ENCODE measurements at regions not wholly inside any gene's neighbourhood (a gene's known extent, or its start where the extent isn't known, plus 50 kb on each side); places are given as distances from the start of the nearest gene placed in this dataset.

DNA sequence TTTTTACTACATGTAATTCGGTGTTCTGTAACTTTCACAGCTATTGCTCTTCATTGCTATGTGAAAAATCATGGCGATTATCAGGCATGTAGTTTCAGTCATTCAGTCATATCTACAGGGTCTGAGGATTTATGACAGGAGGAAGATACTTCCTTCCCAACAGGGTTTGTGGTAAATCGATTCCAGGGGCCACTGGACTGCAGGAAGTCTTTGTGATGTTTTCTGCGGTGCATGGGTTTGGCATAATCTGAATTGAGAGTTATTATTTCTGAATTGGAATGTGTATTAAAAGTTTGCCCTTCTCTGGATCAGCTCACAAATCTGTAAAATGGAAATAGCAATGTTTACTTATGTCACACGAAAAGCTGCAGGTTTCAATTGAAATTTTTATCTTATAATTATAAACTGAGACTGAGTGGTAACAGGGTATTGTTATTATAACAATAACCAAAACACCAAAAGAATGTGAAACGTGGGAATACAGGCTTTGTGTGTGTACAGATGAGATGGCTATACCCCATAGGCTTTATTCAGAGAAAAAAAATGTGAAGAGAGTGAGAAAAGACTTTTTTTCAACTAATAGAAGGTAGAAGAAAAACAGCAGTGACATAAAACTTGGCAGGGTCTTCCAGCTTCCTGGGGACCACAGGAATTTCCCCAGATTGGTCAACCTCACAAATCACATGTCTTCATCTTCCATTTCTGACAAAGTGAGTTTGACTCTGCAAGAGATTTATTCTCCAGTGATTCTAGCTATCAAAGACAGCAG is 307.7 kb upstream of the NFE2L3 start:
- DNase-seq (ENCODE audit: low spot score) = no peak

DNA sequence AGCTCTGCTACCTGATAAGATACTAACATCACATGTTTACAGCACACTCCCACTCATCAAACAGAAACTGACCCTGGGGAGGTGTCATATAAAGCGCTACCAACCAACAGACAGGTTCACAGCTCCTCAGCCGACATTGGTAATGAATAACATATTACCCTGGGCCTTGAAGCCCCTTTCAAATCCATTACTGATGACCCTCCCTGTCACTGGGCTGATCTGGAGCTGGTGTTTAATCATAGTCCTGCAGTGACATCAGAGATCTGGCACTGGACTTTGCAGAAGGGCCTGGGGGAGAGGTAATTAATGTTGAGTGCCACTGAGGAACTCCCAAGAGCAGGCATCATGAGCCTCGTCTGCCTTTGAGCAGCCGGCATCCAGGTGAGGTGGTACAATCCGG is 306.5 kb upstream of the NFE2L3 start:
- no peak for DNase-seq (ENCODE audit: low spot score)

DNA sequence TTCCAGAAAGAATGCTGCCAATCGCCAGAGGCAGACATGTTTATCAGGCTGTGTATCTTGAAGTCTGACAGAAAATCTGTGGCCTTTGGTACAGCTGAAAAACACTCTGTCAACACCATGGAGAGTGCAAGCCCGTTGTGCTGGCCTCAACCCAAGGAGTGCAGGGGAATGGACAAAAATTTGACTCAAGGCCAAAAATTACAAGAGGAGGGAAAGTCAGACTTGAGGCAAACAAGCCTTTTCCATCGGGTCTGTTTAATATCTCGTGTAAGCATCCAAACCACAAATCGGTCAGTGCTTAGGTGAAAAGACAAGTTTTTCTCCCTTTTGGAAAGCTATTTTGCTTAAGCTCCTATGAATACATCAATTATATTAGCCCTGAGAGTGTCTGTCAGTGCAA is 305.3 kb upstream of the NFE2L3 start:
- DNase-seq (ENCODE audit: low spot score) = no peak

DNA sequence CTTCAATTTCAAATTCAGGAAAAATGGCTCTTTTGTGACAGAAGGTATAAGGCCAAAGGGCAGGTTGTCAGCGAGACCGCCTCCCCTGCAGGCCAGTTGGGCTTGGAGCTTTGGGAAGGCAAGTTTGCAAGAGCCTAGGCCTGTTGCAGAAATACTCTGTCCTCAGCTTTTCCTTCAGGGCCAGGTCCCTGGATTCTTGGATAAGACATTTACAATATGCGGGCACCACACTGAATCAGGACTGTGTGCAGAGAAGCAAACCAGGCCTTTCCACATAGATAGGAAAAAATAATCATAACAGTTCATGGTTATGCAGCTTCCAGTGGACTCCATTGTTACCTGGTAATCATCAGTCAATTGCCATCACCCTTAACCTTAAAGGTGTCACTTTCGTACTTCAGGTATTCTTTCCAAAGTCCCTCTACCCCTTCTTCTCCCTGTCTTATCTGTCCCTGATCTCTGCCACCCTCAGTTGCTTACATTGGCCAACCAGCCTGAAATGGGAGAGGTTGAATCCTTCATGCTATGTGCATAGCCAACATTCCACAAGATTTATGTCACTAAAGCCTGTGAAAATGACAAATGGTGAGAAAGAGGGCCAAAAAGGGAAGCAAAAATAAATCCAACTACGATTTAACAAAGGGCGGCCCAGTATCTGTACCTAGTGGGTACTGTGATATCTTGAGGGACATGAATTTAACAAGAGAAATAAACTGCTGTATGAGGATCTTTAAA is 304.5 kb upstream of the NFE2L3 start:
- no peak for DNase-seq (ENCODE audit: low spot score)

DNA sequence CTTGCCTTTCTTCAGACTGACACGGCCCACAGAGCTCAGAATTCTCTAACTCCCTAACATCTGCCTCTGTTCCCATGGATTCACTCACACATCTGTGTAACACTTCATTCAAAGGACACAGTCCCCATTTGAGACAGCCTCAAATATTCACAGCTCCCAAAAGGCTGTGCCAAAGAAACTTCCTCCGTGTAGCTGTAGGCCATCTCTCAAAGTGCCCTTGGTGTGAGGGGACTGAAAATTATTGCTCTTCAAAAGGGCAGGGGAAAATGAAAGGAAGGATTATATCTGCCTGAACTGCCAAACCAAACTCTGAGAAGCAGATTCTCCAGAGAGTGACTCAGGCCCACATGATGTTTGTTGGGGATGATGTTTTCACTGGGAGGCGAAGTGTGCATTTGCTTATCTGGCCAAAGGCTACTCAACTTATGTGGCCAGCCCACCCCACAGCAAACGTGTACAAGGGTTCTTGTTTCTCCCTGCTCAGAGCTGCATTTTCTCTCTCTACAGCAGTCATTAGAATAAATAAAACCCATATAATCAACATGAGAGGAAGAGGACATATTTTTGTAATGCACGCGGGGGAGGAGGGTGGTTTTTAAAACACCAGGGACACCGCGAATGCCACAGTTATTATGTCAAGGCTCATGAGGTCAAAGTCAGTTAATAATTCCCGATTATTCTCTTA is 302.4 kb upstream of the NFE2L3 start:
- DNase-seq (ENCODE audit: low spot score) = no peak

DNA sequence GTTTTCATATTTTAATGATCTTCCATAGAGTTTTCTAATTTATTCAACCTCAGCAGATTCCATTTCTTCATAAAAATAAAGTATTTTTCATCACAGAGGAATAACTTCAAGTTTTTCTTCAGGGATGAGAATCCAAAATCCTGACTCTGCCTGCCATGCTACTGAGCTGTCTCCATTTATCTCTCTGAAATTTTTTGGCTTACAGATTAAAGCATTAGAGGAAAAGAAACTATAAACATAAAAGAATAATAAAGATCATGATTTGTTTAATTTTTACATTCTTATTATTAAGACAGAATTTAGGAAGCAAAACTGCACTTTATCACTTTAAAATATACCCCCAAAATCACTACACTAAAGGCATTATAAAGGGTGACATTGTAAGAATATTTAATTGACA is 301.8 kb upstream of the NFE2L3 start:
- DNase-seq (ENCODE audit: low spot score) = no peak

DNA sequence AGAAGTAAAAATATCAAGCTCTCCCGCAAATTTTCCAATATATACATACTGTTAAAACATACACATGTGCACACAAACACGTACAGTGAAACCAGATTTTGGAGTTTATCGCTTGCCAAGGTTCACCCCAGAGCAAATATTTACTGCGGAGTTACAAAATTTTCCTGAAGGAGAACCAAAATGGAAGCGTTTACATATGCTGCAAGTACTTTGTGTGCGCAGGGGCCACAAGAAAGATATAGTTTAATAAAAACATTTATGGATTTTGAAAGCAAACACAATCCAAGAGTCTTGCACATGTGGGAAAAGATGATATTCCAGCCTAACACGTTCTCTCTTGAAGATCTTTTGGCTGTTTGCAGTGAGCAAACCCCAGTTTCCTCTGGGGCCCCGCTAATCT is 301.3 kb upstream of the NFE2L3 start:
- DNase-seq (ENCODE audit: low spot score) = no peak

DNA sequence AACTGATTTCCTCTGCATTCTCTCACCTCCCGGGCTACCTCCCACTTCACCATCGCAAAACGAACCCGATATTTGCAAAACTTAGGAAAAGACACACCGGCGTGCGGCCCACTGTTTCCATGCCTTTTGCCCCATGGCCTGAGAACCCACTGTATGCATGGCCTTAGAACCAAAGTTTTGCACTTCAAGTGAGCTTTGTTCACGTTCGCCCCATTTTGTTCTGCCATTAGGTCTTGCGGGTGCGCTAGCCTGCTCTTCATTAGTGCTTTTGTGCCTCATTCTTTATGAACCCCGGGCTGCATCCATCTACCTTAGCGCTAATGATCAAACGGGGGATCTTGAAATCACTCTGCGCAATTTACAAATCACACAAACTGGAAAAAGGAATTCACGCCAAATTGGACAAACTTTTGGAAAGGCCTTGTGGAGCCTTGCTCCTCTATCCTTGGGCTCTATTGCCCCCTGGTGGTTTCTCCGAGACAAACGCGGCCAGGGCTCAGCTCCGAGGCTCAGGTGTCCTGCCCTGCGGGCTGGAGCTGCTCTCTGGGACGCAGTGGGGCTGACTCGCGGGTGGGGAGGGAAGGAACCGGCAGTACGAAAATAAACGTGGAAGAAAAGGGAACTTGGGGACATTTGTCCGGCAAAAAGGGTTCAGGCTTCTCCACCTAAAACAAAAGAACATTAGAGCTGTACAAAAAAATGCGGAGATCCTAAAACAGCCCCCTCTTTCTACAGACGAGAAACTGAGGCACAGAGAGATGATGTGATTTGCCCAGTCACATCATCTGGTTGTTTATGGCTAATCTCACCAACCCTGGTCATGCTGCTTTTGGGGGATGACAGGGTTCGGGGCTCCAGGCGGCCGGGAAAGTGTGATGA is 300.4 kb upstream of the NFE2L3 start:
- peak; percentile 91 for DNase-seq (ENCODE audit: low spot score)

DNA sequence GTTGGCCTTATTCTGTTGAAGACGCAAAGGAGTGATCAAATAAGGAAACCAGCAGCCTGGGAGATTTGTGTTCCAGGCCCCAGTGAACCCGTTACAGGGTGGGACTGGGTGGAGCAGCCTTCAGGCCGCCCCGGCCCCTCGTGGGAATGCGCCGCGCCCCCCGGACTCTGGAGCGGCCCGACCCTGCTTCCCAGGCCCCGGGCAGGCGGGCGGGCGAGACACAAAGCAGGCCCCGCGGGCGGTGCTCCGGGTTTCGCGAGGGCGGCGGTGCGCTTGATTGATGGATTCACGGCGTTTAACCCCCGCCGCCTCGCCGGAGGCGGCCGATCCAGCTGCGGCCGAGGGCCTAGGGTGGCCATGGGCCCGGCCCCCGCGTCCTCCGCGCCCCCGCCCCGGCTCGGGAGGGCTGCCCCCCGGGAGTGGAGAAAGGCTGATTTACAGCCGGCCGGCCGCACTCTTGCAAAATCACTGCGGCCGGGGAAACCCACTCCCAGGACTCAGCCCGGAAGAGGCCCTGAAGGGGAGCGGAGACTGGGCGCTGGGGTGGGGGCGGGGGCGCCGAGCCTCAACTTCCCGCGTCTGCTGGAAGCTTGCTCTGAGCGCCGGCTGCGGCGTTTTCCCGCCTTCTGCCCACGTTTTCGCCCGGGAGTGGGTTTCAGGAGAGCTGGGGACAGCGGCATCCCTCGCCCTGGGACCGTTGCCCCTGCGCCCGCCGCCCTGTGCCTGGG is 299.6 kb upstream of the NFE2L3 start:
- peak; percentile 84 for DNase-seq (ENCODE audit: low spot score)

DNA sequence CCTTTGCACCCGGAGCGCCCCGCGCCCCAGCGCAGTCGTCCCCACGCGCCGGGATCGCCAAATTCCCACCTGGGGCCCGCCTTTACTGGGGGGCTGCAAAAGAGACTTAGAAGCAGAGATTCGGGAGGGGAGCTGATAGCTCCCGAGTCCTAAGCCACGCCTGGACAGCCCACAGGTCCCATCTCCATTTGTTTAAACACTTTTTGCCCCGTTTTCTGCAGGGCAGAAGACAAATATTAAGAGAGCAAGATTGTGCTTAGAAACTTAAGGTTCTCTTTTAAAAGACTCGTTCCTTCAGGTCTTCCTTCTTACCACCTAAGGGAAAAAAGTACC is 299.1 kb upstream of the NFE2L3 start:
- DNase-seq (ENCODE audit: low spot score) = no peak

DNA sequence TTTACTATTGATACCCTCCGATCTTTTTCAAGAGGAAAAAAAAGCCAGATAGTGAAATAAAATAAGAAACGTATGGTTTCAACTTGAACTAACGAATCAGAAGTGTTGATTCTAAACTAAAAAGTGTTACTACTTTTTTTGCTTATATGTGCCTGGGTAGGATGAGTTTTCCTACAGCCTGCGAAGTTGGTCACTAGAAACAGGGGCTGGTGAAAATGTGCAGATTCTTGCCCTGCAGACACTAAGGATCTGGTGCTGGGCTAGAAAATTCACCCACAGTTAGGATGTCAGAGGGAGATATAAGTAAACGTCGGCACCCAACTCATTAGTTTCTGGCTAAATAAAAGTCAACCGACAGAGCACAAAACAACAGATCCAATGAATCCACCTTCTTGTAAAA is 298.7 kb upstream of the NFE2L3 start:
- DNase-seq (ENCODE audit: low spot score) = no peak

DNA sequence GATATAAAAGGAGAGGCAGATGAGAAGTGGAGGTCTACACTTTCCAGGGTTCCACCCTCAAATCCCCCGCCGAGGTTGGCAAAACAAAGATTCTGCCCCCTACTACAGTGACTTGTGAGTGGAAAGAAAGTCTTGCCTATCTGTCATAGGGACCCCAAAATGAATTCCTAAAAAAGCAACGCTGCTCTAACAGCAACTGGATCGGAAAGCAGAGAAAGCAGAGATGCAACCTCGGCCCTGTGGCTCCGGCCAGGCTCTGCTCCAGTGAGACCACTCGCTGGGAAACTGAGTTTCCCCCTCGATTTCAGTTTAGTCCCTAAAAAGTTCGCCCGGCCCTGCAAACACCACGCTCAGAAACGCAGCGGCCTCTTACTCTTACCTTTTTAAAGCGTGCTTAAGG is 297.9 kb upstream of the NFE2L3 start:
- peak; percentile 56 for DNase-seq (ENCODE audit: low spot score)

DNA sequence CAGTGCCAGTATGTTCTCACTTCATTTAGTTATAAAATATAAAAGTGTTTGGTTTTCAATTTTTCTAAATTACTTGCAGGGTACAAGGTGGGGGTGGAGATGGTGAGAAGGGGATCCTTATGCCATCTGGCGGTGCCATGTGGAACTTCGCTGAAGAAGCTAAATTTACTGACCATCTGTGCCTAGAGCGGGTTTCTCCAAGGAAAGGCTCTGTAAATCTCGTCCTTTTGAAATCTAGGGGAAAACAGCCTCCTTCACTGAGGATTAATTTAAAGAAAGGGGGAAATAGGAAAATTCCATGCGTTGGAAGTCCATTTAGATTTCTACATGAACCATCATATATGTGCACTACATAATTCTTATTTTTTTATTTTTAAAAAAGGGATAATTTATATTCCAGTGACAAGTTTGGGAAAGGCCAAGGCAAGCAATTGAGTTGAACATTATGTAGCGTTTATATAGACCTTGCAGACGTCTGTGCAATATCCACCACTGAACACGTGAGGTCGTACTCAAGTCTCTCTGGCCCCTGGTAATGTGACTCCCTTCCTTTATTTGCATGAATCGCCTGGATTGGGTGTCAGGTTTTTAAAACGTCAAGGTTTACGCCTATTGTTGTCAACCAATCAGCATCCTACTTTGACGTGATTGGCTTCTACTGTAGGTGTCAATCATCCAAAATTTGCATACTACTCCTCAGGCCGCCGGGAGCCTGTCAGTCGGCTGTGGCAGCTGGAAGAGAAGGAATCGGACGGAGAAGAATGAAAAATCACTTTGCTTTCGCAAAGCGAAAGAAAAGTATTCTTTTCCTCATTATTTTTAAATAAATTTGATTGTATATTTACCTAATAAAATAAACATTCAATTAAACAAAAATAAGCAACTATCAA is 297.1 kb upstream of the NFE2L3 start:
- peak; percentile 86 for DNase-seq (ENCODE audit: low spot score)

DNA sequence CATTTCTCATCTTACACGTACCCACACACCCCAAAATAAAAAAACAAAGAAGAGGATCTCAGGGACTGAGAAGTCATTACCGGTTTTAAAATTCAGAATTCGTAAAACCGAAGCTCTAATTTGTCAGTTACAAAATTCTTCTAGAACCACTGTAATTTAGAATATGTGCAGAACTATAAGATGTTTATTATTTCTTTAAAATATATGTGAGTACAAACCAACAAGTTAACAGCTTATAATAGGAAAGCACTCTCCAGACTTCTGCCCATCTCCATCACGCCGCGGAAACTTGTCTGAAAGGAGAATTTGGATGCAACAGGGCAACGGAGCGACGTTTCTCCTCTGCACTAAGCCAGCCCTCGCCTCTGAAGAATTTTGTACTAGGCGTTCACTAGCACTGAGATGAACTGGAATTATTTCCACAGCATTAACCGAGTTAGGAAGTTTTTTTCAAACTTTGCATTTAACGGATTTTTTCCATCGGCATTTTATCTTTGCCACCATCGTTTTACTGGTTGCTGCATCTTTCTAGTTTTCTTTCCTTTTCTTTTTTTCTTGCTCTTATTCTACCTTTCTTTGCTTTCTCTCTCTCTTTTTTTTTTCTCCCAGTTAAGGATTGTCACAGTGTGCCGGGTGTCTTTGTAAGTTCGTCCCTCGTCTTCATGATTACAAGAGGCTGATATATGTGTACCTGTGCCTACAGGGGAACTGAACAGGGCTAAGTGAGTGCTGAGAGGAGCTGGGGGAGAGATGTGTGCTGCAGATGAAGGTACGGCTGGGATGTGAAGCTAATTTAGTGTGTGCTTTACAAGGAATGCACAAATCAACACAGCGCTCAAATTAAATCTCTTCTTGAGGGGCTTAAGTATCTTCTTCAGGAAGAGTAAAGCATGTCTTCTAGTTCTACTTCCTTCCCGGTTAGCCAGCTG is 295.9 kb upstream of the NFE2L3 start:
- no peak for DNase-seq (ENCODE audit: low spot score)

DNA sequence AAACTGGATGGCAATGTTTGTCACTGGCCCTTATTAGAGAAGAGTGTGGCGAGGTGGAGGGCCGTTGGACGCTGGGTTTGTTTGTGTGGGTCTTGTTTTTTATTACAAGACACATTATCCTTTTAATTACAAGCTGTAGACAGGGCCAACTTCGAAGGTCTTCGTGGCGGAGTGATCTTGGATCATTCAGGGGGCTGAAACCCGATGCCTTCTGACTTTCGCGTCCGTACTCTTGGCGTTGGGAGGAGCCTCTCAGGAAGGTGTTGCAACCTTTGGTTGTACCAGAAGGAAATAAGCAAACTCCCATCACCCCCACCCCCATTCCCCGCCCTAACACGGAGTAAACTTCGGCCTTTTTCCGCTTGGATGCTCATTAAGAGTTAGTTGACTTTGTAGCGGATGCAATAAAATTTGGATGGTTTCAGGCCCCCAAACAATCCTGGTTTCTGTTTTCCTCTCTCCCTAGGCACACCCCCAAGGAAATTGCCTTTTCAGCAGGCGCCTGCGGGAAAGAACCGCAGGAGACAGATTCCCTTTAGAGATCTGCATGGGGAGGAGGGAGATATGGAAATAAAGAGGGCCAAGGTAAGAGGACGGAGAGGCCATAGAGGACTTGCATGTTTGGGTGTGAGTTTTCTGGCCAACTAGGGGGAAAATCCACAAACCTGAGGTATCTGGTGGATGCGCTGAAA is 294.5 kb upstream of the NFE2L3 start:
- DNase-seq (ENCODE audit: low spot score) = no peak

DNA sequence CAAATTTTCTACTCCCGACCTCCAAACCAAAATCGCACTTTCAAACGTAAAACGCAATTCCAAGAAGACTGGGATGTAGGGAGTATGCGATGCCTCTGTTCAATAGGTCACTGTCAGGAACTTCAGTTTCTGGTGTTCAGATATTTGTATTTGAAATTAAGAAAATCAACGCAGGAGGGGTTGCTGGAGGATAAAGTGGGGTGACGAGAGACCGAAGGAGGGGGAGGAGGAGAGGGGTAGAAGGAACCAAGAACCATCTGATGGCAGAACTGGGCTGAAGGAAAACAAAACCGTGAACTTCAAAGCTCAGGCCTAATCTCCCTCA is 293.8 kb upstream of the NFE2L3 start:
- DNase-seq (ENCODE audit: low spot score) = no peak

DNA sequence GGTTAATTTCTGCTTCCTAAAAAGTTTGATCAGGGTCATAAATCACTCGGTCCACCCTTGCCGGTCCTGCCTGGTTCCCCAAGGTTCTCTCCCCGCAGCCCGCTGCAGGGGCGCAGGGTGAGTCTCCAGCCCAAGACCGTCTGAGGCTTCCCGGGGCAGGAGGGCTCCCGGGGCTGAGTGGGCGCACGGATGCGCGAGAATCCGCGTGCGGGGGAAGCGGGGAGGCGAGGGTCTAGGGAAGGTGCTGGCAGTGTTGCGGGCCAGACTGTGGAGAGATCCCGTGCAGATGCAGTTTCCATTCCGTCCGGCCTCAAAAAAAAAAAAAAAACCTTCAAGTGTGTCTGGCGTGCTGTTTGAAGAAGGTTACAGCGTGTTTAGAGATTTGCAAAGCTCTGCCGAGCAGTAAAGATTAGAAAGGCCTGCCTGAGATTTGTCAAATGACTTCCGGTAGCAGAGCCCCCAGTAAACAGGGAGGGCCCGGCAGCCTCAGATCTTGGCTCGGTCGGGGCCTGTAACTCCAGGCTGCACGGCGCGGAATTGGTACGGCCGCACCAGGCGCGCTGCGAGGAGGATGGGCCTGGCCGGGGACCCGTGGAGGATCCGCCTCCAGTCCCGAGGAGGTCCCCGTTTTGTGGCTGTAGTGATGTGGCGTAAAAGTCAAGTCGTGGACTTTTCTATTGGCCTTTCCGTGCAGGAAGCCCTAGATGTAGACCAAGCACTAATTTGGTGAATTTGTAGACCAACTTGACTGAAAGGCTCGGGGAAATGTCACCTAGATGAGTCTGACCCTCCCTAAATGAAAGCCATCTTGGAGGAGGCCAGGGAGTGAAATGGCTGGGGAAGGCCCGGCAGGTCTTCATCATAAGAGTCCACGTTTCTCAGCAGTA is 293.2 kb upstream of the NFE2L3 start:
- DNase-seq (ENCODE audit: low spot score) = peak; percentile 68
